ENCODE measurements at regions not wholly inside any gene's neighbourhood (a gene's known extent, or its start where the extent isn't known, plus 50 kb on each side); places are given as distances from the start of the nearest gene placed in this dataset.

GRCh38 chr9:107816561-107817021 lies 327.0 kb upstream of the KLF4 start:
- intact Hi-C loops (cut with DNase I; ENCODE audit: low total_unique reads) = no loop called here
- Histone ChIP-seq H3K4me1 (peaks cover 4 to 25% (median 20%) of the 10 kb centered on the region in 4 donors), H3K27me3 (no peaks in the 10 kb centered on the region), H3K27ac (peak overlapping the region in 2 of 5 donors; percentile 48 to 55), H3K36me3 (no peaks in the 10 kb centered on the region), H3K9me3 (no peaks in the 10 kb centered on the region), H3K4me3 (no peak overlapping the region)
- WGBS, 5 donors = 18 to 51% (median 40%) methylated on average over 2 of the region's 2 CpGs
- TF ChIP-seq CTCF (IDR thresholded peaks at IDR 0.05) (no peak), POLR2AphosphoS5 (IDR thresholded peaks at IDR 0.05) (peak in 1 of 3 donors; percentile 39)
- DNase-seq = peak in 1 of 2 donors; percentile 35

GRCh38 chr9:107815782-107816560 lies 326.4 kb upstream of the KLF4 start:
- WGBS, 5 donors = 72 to 82% (median 73%) methylated on average over 6 of the region's 6 CpGs
- no peak for TF ChIP-seq POLR2AphosphoS5 (IDR thresholded peaks at IDR 0.05)
- no peak for TF ChIP-seq CTCF (IDR thresholded peaks at IDR 0.05)
- no peak for TF ChIP-seq POLR2A (IDR thresholded peaks at IDR 0.05)
- H3K4me3 ChIP-seq = no peak overlapping the region
- no peaks in the 10 kb centered on the region for H3K9me3 ChIP-seq
- H3K27me3 ChIP-seq = no peaks in the 10 kb centered on the region
- H3K4me1 ChIP-seq = peaks cover 4 to 25% (median 20%) of the 10 kb centered on the region in 4 donors
- no peak for DNase-seq
- H3K27ac ChIP-seq = peak overlapping the region in 1 of 5 donors; percentile 48
- H3K36me3 ChIP-seq = no peaks in the 10 kb centered on the region
- intact Hi-C loops (cut with DNase I; ENCODE audit: low total_unique reads) = no loop called here

- intact Hi-C loops (cut with DNase I; ENCODE audit: low total_unique reads) = no loop called here
- Histone ChIP-seq H3K27ac (no peak overlapping the region), H3K36me3 (no peaks in the 10 kb centered on the region), H3K27me3 (no peaks in the 10 kb centered on the region), H3K4me3 (no peak overlapping the region), H3K9me3 (no peaks in the 10 kb centered on the region), H3K4me1 (peaks cover 0 to 11% (median 8%) of the 10 kb centered on the region in 4 donors)
- WGBS, 5 donors = 92 to 97% (median 95%) methylated on average over 6 of the region's 6 CpGs
- no peak for DNase-seq
- TF ChIP-seq CTCF (IDR thresholded peaks at IDR 0.05) (no peak), EP300 (IDR thresholded peaks at IDR 0.05) (no peak)
Measured at GRCh38 chr9:107813287-107813686, 323.7 kb upstream of the KLF4 start.

GRCh38 chr9:107810461-107810961 lies 320.9 kb upstream of the KLF4 start:
- Histone ChIP-seq H3K4me1 (no peaks in the 10 kb centered on the region), H3K36me3 (no peaks in the 10 kb centered on the region), H3K27ac (no peak overlapping the region), H3K27me3 (no peaks in the 10 kb centered on the region), H3K4me3 (no peak overlapping the region), H3K9me3 (no peaks in the 10 kb centered on the region)
- no peak for DNase-seq
- intact Hi-C loops (cut with DNase I; ENCODE audit: low total_unique reads) = no loop called here
- WGBS, 5 donors = 79 to 90% (median 83%) methylated on average over 5 to 6 of the region's 6 CpGs
- TF ChIP-seq POLR2A (IDR thresholded peaks at IDR 0.05) (no peak), CTCF (IDR thresholded peaks at IDR 0.05) (no peak), POLR2AphosphoS5 (IDR thresholded peaks at IDR 0.05) (no peak), EP300 (IDR thresholded peaks at IDR 0.05) (no peak)
